HEK293T (cell line): ENCODE measurements at regions not wholly inside any gene's neighbourhood (a gene's known extent, or its start where the extent isn't known, plus 50 kb on each side); places are given as distances from the start of the nearest gene placed in this dataset.

Experiments
- BHLHE40 ChIP-seq: fragments of 450-650 bp; IDR thresholded peaks from 2 replicates; pipeline ENCODE4 v1.6.1; 2016; ENCODE audit warnings: mild to moderate bottlenecking, moderate library complexity, borderline replicate concordance
- CTBP1 ChIP-seq: fragments of 450-650 bp; IDR thresholded peaks from 2 replicates; pipeline ENCODE4 v1.6.1; 2016; ENCODE audit warnings: borderline replicate concordance
- ELF4 ChIP-seq: fragments of 450-650 bp; IDR thresholded peaks from 2 replicates; pipeline ENCODE4 v1.6.1; 2017; ENCODE audit warnings: antibody characterized with exemption
- FOXA1 ChIP-seq: fragments of 450-650 bp; IDR thresholded peaks from 2 replicates; pipeline ENCODE4 v1.6.1; 2016; ENCODE audit warnings: mild to moderate bottlenecking
- FOXM1 ChIP-seq: fragments of 450-650 bp; IDR thresholded peaks from 2 replicates; pipeline ENCODE4 v1.6.1; 2017; ENCODE audit warnings: mild to moderate bottlenecking, borderline replicate concordance
- HDGF ChIP-seq: fragments of 450-650 bp; IDR thresholded peaks from 2 replicates; pipeline ENCODE4 v1.6.1; 2017; ENCODE audit warnings: antibody characterized with exemption, borderline replicate concordance
- TARDBP ChIP-seq: fragments of 450-650 bp; IDR thresholded peaks from 2 replicates; pipeline ENCODE4 v1.6.1; 2016
- ZNF384 ChIP-seq: fragments of 450-650 bp; IDR thresholded peaks from 2 replicates; pipeline ENCODE4 v1.6.1; 2016

DNA sequence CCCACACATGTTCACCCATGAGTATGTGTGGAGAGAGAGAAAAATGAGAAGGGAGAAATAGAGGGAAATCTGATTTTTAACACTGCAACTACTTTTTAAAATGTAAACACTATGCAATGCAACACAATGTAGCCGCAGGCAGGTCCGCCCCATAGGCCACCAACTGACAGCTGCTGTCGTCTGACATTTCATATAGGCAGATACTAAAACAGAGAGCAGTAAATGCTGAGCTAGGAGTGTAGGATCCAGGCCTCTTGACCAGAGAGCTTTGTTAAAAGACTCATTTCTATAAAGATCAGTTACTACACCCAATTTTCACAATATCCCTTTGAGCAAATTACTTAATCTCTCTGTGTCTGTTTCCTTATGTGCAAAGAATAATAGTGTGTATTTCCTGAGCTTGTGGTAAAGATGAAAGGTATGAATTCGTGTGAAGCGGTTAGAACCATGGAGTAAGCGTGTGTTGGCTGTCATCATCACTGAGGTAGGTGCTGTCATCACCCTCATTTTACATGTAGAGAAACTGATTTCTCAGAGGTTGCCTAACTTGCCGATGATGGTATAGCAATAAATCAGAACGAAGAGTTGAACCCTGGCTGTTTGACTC, 55.2 kb upstream of the PDE8B start:
- TF ChIP-seq BHLHE40 = no peak
- no peak for TF ChIP-seq FOXA1
- no peak for TF ChIP-seq ELF4
- no peak for TF ChIP-seq TARDBP
- TF ChIP-seq FOXM1 = no peak
- no peak for TF ChIP-seq CTBP1
- no peak for TF ChIP-seq ZNF384
- TF ChIP-seq HDGF = no peak
